Calu3 (cell line): ENCODE measurements at regions not wholly inside any gene's neighbourhood (a gene's known extent, or its start where the extent isn't known, plus 50 kb on each side); places are given as distances from the start of the nearest gene placed in this dataset.

Source experiments
- BruUV-seq: library from RNA; stranded (reverse); fragments of 400-500 nt; replicated peaks from 2 replicates; lab custom pipeline; 2021; lab: Mats Ljungman, UMichigan
- CTCF ChIA-PET: fragments of 300-600 bp; sonication (Branson Sonifier 250); formaldehyde crosslinking; loops from one replicate; lab custom pipeline; 2022; ENCODE audit warnings: antibody characterized with exemption; lab: Charles Lee
- DNase-seq: peaks from one replicate; pipeline ENCODE4 v3.0.0; 2022
- H3K27ac Mint-ChIP-seq: one replicate; pipeline ENCODE4 v1.8.0; 2022; ENCODE audit warnings: mixed read lengths; ENCODE audit not compliant: unreplicated experiment
- H3K27me3 Mint-ChIP-seq: one replicate; pipeline ENCODE4 v1.8.0; 2022; ENCODE audit warnings: mixed read lengths; ENCODE audit not compliant: unreplicated experiment
- H3K36me3 Mint-ChIP-seq: one replicate; pipeline ENCODE4 v1.8.0; 2022; ENCODE audit warnings: mild to moderate bottlenecking, moderate library complexity, mixed read lengths; ENCODE audit not compliant: insufficient read depth, unreplicated experiment
- H3K4me1 Mint-ChIP-seq: one replicate; pipeline ENCODE4 v1.8.0; 2022; ENCODE audit warnings: mild to moderate bottlenecking, low read depth, mixed read lengths; ENCODE audit not compliant: unreplicated experiment
- H3K4me3 Mint-ChIP-seq: one replicate; pipeline ENCODE4 v1.8.0; 2022; ENCODE audit warnings: mild to moderate bottlenecking, low read depth, moderate library complexity, mixed read lengths; ENCODE audit not compliant: unreplicated experiment
- H3K9me3 Mint-ChIP-seq: one replicate; pipeline ENCODE4 v1.8.0; 2022; ENCODE audit warnings: low read depth, mixed read lengths; ENCODE audit not compliant: unreplicated experiment
- intact Hi-C: fragments of 100-400 bp; cut with micrococcal nuclease; formaldehyde crosslinking; loops from one replicate; pipeline ENCODE4 v1.10.0; 2022; ENCODE audit not compliant: unreplicated experiment
- TF ChIP-seq, protein P1 (sequence below): fragments of 200-600 bp; IDR thresholded peaks from one replicate; pipeline ENCODE4 v1.8.0; 2022; ENCODE audit warnings: antibody characterized with exemption; ENCODE audit not compliant: unreplicated experiment

DNA sequence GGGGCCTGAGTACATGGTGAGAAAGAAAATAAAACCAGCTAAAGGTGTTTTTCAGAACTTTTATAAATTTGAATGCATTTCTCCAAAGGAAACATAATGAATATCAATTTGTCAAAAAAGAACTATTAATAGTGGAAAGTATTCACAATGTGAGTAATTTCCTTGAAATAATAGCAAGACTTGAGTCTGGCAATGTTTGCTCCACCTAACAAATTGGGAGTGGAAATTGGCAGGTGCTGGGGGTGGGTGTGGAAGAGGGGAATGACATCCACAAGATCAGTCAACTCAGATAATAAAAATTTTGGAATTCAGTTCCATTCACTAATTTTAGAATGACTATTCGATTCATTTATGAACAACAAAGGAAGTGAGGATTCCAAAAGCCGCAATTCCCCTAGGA, 884.8 kb upstream of the SLIT2 start:
- no peaks in the 10 kb centered on the region for H3K36me3 Mint-ChIP-seq
- H3K27me3 Mint-ChIP-seq, result no peaks in the 10 kb centered on the region
- no peaks in the 10 kb centered on the region for H3K9me3 Mint-ChIP-seq
- no peak overlapping the region for H3K27ac Mint-ChIP-seq
- TF ChIP-seq, protein P1, sequence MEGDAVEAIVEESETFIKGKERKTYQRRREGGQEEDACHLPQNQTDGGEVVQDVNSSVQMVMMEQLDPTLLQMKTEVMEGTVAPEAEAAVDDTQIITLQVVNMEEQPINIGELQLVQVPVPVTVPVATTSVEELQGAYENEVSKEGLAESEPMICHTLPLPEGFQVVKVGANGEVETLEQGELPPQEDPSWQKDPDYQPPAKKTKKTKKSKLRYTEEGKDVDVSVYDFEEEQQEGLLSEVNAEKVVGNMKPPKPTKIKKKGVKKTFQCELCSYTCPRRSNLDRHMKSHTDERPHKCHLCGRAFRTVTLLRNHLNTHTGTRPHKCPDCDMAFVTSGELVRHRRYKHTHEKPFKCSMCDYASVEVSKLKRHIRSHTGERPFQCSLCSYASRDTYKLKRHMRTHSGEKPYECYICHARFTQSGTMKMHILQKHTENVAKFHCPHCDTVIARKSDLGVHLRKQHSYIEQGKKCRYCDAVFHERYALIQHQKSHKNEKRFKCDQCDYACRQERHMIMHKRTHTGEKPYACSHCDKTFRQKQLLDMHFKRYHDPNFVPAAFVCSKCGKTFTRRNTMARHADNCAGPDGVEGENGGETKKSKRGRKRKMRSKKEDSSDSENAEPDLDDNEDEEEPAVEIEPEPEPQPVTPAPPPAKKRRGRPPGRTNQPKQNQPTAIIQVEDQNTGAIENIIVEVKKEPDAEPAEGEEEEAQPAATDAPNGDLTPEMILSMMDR, result no peak
- no peaks in the 10 kb centered on the region for H3K4me1 Mint-ChIP-seq
- CTCF ChIA-PET, result interaction anchor here (0.6 kb wide), 1 partner anchor 707 kb away, joined by 7 read pairs; no protein-coding TSS in a partner anchor
- intact Hi-C loops, result no loop called here
- DNase-seq, result no peak
- BruUV-seq, result no TSS peak
- no peak overlapping the region for H3K4me3 Mint-ChIP-seq

DNA sequence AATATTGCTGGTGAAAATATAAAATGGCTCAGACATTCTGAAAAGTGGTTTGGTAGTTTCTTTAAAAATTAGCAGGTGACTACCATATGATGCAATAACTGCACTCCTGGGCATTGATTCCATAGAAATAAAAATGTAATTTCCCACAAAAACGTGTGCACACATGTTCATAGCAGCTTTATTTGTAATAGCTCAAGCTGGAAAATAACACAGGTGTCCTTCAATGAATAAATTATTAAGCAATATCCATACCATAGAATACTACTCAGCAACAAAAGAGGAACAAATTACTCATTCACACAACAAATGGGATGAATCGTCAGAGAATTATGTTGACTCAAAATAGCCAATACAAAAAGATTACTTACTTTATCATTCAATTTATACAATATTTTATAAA, 893.7 kb upstream of the SLIT2 start:
- BruUV-seq, result no TSS peak
- intact Hi-C loops, result no loop called here

DNA sequence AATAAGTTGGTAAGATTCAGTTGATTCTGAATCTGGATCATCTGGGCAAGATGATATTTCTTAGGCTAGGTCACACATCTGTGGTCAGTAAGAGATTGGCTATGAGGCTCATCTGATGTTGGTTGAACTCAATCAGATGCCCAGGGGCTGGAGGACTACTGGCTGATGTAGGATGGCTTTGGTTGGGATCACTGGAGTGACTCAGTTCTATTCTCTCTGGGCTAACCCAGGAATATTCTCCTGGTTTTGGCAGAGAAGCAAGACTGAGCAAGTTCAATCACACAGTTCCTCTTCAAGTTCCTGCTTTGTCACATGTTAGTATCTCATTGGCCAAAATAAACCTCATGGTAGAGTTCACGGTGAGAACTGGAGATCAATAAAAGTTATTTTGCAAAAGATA, 902.3 kb upstream of the SLIT2 start:
- Mint-ChIP-seq H3K4me3 (no peak overlapping the region), H3K27ac (no peak overlapping the region), H3K4me1 (no peaks in the 10 kb centered on the region), H3K27me3 (no peaks in the 10 kb centered on the region), H3K9me3 (no peaks in the 10 kb centered on the region), H3K36me3 (no peaks in the 10 kb centered on the region)
- TF ChIP-seq, protein P1, result no peak
- intact Hi-C loops, result no loop called here
- BruUV-seq, result no TSS peak
- CTCF ChIA-PET, result no interaction called here
- no peak for DNase-seq

More for the DNA sequence above, 893.7 kb upstream of the SLIT2 start:
- H3K9me3 Mint-ChIP-seq, result peaks cover 2% of the 10 kb centered on the region
- DNase-seq, result no peak
- H3K4me3 Mint-ChIP-seq, result no peak overlapping the region
- no peaks in the 10 kb centered on the region for H3K27me3 Mint-ChIP-seq
- TF ChIP-seq, protein P1, result no peak
- CTCF ChIA-PET, result no interaction called here
- no peak overlapping the region for H3K27ac Mint-ChIP-seq
- no peaks in the 10 kb centered on the region for H3K36me3 Mint-ChIP-seq
- H3K4me1 Mint-ChIP-seq, result no peaks in the 10 kb centered on the region

DNA sequence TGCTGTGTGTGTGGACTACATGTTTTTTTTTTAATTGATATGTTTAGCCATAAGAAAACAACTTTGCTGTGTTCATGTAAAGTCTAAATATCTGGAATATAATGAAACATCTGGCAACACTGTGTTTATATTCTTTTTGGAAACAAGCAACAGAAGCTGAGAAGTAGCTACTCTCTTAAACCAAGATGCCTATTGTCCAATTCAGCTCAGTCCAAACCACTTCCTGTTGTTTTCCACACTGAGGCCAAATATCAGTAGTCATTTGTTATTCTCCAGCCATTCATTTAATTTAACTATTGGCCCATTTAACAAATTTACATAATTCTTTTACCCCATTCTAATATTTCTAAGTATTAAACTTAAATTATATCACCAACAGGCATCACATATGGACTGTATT, 903.0 kb upstream of the SLIT2 start:
- intact Hi-C loops, result no loop called here
- H3K27me3 Mint-ChIP-seq, result no peaks in the 10 kb centered on the region
- no peaks in the 10 kb centered on the region for H3K4me1 Mint-ChIP-seq
- TF ChIP-seq, protein P1, result no peak
- H3K36me3 Mint-ChIP-seq, result no peaks in the 10 kb centered on the region
- CTCF ChIA-PET, result no interaction called here
- BruUV-seq, result no TSS peak
- no peak overlapping the region for H3K27ac Mint-ChIP-seq
- no peak overlapping the region for H3K4me3 Mint-ChIP-seq
- no peak for DNase-seq
- no peaks in the 10 kb centered on the region for H3K9me3 Mint-ChIP-seq

DNA sequence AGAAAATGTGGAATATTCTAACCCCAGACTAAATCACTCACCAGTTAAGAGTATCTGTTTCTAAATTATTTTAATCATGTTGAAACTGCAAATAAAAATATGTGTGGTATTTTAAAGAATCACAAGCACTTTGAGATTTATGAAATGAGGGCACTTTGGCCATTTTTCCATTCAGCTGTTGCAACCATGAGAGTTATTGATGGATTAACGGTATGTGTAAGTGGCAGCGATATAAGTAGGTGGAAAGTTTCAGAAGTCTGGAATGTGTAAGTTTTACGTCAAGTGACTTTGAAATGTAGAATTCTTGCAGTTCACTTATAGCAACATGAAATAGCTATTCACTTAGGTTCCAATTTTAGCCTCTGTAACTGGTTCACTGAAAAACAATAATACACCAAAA, 905.1 kb upstream of the SLIT2 start:
- Mint-ChIP-seq H3K27ac (no peak overlapping the region), H3K36me3 (no peaks in the 10 kb centered on the region), H3K9me3 (peaks cover 6% of the 10 kb centered on the region), H3K27me3 (no peaks in the 10 kb centered on the region), H3K4me1 (no peaks in the 10 kb centered on the region), H3K4me3 (no peak overlapping the region)
- TF ChIP-seq, protein P1, result no peak
- CTCF ChIA-PET, result no interaction called here
- no peak for DNase-seq
- intact Hi-C loops, result no loop called here
- no TSS peak for BruUV-seq
